ENCODE measurements at regions not wholly inside any gene's neighbourhood (a gene's known extent, or its start where the extent isn't known, plus 50 kb on each side); places are given as distances from the start of the nearest gene placed in this dataset.

- Histone ChIP-seq H3K4me1 (no peaks in the 10 kb centered on the region), H3K36me3 (no peaks in the 10 kb centered on the region), H3K4me3 (no peak overlapping the region), H3K27ac (no peak overlapping the region), H3K9me3 (peaks cover 0 to 2% (median 0%) of the 10 kb centered on the region in 4 donors), H3K27me3 (no peaks in the 10 kb centered on the region)
- WGBS, 2 donors, result 84 to 96% methylated on average over 3 to 4 of the region's 4 CpGs
- DNase-seq (no peak), ATAC-seq (ENCODE audit: low FRiP score in 2 of 2) (no peak)
- no peak for TF ChIP-seq POLR2AphosphoS5 (IDR thresholded peaks at IDR 0.05)
- TF ChIP-seq EP300 (IDR thresholded peaks at IDR 0.05), result no peak
- TF ChIP-seq POLR2A (IDR thresholded peaks at IDR 0.05), result no peak
- no peak for TF ChIP-seq CTCF (IDR thresholded peaks at IDR 0.05)
Measured at GRCh38 chr12:41634091-41634490, 446.0 kb downstream of the PDZRN4 start.

DNA sequence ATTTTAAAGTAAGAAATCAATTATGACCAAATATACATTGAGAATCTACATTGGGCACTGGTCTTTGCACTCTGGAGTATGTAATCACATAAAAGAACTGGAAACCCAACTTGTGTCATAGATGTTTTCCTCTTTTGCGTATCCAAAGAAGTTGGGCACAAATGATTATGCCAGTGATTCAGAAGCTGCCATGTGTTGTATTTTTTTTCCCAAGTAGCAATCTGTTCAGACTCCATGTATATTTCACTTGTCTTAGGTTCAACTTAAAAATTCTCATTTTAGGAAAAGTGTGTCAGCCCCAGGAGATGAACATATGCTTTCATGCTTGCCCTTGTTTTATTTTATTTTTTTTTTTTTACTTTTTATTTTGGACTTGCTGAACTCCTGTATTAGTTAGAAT, 441.5 kb downstream of the PDZRN4 start:
- no peaks in the 10 kb centered on the region for H3K27me3 ChIP-seq
- no peak for TF ChIP-seq POLR2A (IDR thresholded peaks at IDR 0.05)
- TF ChIP-seq EP300 (IDR thresholded peaks at IDR 0.05), result no peak
- no peak for TF ChIP-seq POLR2AphosphoS5 (IDR thresholded peaks at IDR 0.05)
- no peak for TF ChIP-seq CTCF (IDR thresholded peaks at IDR 0.05)
- WGBS, 2 donors, result 97 to 100% methylated on average over 1 of the region's 1 CpG

DNA sequence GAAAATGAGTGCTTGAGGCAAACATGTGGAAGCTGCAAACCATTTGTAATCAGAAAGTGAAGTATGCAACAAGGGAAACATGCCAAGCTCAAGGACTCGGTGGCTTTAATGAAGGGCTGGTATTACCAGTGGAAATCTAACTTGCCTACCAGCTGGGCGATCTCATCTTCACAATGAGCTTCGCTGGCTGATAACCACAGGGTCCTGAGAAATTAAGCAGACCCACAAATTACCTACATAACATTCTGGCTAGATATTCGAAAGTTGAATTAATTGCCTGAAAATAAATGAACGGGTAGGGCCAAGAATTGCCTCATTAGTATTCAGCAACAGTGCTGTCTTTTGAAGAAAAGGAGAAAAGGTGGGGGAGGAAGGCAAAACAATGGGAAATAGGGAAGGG, 439.4 kb downstream of the PDZRN4 start:
- no peak for DNase-seq
- no peak for ATAC-seq (ENCODE audit: low FRiP score in 2 of 2)
- H3K4me3 ChIP-seq, result no peak overlapping the region
- TF ChIP-seq EP300 (IDR thresholded peaks at IDR 0.05), result no peak
- TF ChIP-seq CTCF (IDR thresholded peaks at IDR 0.05), result no peak
- TF ChIP-seq POLR2A (IDR thresholded peaks at IDR 0.05), result no peak
- TF ChIP-seq POLR2AphosphoS5 (IDR thresholded peaks at IDR 0.05), result no peak
- H3K36me3 ChIP-seq, result no peaks in the 10 kb centered on the region
- WGBS, 2 donors, result 74 to 77% methylated on average over 5 of the region's 5 CpGs
- H3K9me3 ChIP-seq, result peaks cover 0 to 2% (median 0%) of the 10 kb centered on the region in 4 donors
- no peak overlapping the region for H3K27ac ChIP-seq
- H3K4me1 ChIP-seq, result no peaks in the 10 kb centered on the region
- no peaks in the 10 kb centered on the region for H3K27me3 ChIP-seq

More for the DNA sequence above, 441.5 kb downstream of the PDZRN4 start:
- Histone ChIP-seq H3K27ac (no peak overlapping the region), H3K4me3 (no peak overlapping the region), H3K36me3 (no peaks in the 10 kb centered on the region), H3K4me1 (no peaks in the 10 kb centered on the region), H3K9me3 (peaks cover 0 to 2% (median 0%) of the 10 kb centered on the region in 4 donors)
- DNase-seq (no peak), ATAC-seq (ENCODE audit: low FRiP score in 2 of 2) (no peak)

- Histone ChIP-seq H3K4me3 (no peak overlapping the region), H3K27ac (no peak overlapping the region), H3K9me3 (no peaks in the 10 kb centered on the region), H3K4me1 (no peaks in the 10 kb centered on the region), H3K36me3 (no peaks in the 10 kb centered on the region), H3K27me3 (no peaks in the 10 kb centered on the region)
- DNase-seq (no peak), ATAC-seq (ENCODE audit: low FRiP score in 2 of 2) (no peak)
- TF ChIP-seq POLR2AphosphoS5 (IDR thresholded peaks at IDR 0.05), result no peak
- TF ChIP-seq EP300 (IDR thresholded peaks at IDR 0.05), result no peak
- TF ChIP-seq CTCF (IDR thresholded peaks at IDR 0.05), result no peak
- no peak for TF ChIP-seq POLR2A (IDR thresholded peaks at IDR 0.05)
- WGBS, 2 donors, result 44 to 50% methylated on average over 1 of the region's 1 CpG
Measured at GRCh38 chr12:41624571-41624970, 436.5 kb downstream of the PDZRN4 start.

Small RNA genes lying in the stretch of these regions (small RNA-seq; reads per million reads assigned to genes)
- 0 reads per million in 4 donors for gene RNA5SP360
